ENCODE measurements at regions not wholly inside any gene's neighbourhood (a gene's known extent, or its start where the extent isn't known, plus 50 kb on each side); places are given as distances from the start of the nearest gene placed in this dataset.

DNA sequence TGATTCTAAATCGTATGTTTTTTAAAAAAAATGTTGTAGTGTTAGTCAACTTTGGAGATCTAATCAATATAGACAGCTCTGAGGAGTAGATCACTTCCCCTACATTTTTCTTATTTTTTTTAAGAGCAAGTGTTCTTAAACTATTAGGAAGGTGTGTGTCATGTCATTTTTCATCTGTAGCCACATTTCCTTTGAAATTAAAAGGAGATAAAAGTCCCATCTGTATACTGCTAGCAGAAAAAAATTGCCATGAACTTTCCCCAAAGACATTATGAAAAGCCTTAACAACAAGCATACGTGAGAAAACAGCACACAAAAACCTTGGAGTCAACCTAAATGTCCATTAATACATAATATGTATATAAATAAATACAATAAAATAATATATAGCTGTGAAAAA is 286.6 kb downstream of the ETS1 start:
- no peak for ATAC-seq

DNA sequence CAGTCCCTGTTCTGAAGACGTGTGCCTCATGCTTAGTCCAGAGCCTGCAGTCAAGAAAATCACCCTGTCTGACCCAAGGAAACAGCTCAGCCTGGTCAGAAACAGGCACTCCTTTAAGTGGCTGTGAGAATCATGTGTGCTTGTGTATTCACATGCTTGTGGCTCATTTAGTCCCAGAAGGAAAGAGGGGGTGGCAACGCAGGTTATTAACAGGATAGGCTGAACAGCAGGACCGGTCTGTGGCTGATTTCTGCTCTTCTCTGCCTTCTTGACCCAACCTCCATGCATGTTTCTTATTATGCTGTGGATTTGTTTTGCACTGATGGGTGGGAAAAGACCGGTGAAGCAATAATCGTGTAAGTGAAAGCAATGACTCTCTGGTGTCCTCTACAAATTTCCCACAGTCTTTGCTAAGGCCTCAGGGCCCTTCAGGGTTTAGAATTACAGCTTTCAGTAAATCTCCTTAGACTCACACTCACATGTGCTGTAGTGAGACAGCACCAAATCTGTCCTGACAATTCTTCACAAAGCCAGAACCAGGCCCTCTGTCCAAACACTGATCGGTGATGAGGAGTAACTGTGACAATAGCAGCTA is 288.1 kb downstream of the ETS1 start:
- H3K9me3 ChIP-seq = no peaks in the 10 kb centered on the region
- WGBS, 2 donors = 83% methylated on average over 6 of the region's 6 CpGs
- no peak for FAIRE-seq
- no peak for DNase-seq
- intact Hi-C loops (cut with DNase I) = no loop called here
- H3K27me3 ChIP-seq = no peaks in the 10 kb centered on the region
- no peaks in the 10 kb centered on the region for H3K36me3 ChIP-seq
- no peak overlapping the region for H3K27ac ChIP-seq
- peak in 3 of 4 donors; percentile 28 to 46 (median 29) for ATAC-seq
- TF ChIP-seq, protein P1, sequence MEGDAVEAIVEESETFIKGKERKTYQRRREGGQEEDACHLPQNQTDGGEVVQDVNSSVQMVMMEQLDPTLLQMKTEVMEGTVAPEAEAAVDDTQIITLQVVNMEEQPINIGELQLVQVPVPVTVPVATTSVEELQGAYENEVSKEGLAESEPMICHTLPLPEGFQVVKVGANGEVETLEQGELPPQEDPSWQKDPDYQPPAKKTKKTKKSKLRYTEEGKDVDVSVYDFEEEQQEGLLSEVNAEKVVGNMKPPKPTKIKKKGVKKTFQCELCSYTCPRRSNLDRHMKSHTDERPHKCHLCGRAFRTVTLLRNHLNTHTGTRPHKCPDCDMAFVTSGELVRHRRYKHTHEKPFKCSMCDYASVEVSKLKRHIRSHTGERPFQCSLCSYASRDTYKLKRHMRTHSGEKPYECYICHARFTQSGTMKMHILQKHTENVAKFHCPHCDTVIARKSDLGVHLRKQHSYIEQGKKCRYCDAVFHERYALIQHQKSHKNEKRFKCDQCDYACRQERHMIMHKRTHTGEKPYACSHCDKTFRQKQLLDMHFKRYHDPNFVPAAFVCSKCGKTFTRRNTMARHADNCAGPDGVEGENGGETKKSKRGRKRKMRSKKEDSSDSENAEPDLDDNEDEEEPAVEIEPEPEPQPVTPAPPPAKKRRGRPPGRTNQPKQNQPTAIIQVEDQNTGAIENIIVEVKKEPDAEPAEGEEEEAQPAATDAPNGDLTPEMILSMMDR (IDR thresholded peaks at IDR 0.05) = no peak
- H3K4me1 ChIP-seq = no peaks in the 10 kb centered on the region
- no peak overlapping the region for H3K4me3 ChIP-seq

More for the DNA sequence above, 286.6 kb downstream of the ETS1 start:
- FAIRE-seq (no peak), DNase-seq (no peak)
- TF ChIP-seq, protein P1 (IDR thresholded peaks at IDR 0.05) = no peak
- Histone ChIP-seq H3K4me1 (no peaks in the 10 kb centered on the region), H3K27me3 (no peaks in the 10 kb centered on the region), H3K9me3 (no peaks in the 10 kb centered on the region), H3K36me3 (no peaks in the 10 kb centered on the region), H3K27ac (no peak overlapping the region), H3K4me3 (no peak overlapping the region)
- WGBS, 2 donors = 65 to 76% methylated on average over 2 of the region's 2 CpGs
- intact Hi-C loops (cut with DNase I) = no loop called here

DNA sequence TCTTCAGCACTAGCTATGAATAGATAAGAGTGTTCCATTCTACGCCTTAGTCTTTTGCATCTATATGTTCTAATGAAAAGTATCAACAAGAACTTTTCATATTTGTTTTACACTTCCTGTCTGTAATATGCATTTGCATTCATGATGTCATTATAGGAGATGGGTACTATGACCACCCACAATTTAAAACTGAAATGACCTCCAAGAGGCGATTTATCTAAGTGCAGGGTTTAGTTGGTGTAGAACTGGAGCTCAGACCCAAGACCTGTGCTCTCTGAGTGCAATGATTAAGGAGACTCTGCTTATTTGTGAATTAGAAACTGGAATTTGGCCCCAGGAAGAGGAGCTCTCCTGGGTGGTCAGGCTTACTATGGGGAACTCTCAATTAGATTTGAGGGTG is 289.1 kb downstream of the ETS1 start:
- intact Hi-C loops (cut with DNase I) = no loop called here
- H3K36me3 ChIP-seq = no peaks in the 10 kb centered on the region
- no peaks in the 10 kb centered on the region for H3K9me3 ChIP-seq
- no peaks in the 10 kb centered on the region for H3K4me1 ChIP-seq
- TF ChIP-seq, protein P1 (IDR thresholded peaks at IDR 0.05) = no peak
- H3K27ac ChIP-seq = no peak overlapping the region
- H3K4me3 ChIP-seq = no peak overlapping the region
- no peaks in the 10 kb centered on the region for H3K27me3 ChIP-seq
- no peak for ATAC-seq
- FAIRE-seq = no peak
- DNase-seq = no peak
- 79 to 86% methylated on average over 2 of the region's 2 CpGs for WGBS, 2 donors

DNA sequence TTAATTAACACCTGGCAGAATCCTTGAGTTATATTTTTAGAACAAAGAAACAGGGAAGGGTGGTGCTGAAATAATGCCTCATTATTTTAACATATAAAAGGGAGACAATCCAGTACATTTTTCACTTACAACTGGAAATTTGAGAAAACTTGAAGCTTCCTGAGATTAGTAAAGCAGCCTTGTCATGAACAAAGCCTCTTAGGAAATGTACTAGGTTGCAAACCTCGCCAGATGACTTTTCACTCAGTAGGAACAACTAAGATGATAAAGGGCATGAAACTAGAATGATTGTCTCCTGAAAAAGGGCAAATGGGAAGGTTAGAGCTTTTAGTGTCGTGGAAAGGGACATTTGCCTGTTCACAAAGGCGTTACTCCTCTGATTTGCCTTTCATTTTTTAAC is 289.6 kb downstream of the ETS1 start:
- WGBS, 2 donors = 81 to 91% methylated on average over 3 of the region's 3 CpGs
- TF ChIP-seq, protein P1 (IDR thresholded peaks at IDR 0.05) = no peak
- Histone ChIP-seq H3K4me1 (no peaks in the 10 kb centered on the region), H3K27me3 (no peaks in the 10 kb centered on the region), H3K27ac (no peak overlapping the region), H3K36me3 (no peaks in the 10 kb centered on the region), H3K9me3 (no peaks in the 10 kb centered on the region), H3K4me3 (no peak overlapping the region)
- FAIRE-seq (no peak), DNase-seq (no peak), ATAC-seq (no peak)
- intact Hi-C loops (cut with DNase I) = no loop called here

DNA sequence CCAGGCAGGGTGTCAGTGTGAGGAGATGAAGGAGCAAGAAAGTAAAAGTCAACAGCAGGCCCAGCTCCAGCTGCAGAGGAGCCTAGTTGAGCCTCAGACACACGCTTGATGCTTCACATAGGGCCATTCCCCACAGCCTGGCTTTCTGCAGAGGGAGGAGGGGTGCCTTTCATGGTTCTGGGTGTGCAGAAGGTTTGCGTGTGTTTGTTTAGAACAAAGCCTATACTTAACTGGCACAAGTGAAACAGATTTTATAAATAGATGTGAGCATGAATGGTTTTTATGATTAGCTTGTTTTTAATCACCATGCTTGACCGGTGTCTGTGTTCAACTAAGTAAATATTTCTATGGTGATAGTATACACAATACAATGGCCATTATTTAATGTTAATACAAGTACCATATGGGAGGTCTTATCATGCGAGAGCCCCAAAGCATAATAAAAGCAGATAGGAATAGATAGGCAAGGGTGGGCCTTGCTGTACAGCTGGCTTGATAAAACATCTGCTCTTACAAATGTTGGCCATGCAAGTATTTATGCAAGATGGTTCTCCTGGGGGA is 290.2 kb downstream of the ETS1 start:
- DNase-seq (no peak), ATAC-seq (peak in 2 of 4 donors; percentile 34 to 50), FAIRE-seq (no peak)
- Histone ChIP-seq H3K4me1 (no peaks in the 10 kb centered on the region), H3K27ac (no peak overlapping the region), H3K9me3 (no peaks in the 10 kb centered on the region), H3K36me3 (no peaks in the 10 kb centered on the region), H3K4me3 (no peak overlapping the region), H3K27me3 (no peaks in the 10 kb centered on the region)
- 55 to 64% methylated on average over 4 of the region's 4 CpGs for WGBS, 2 donors
- intact Hi-C loops (cut with DNase I) = no loop called here
- TF ChIP-seq, protein P1 (IDR thresholded peaks at IDR 0.05) = no peak

Data from pancreas (tissue), 10 donors.